Left ventricle myocardium inferior (tissue), 1 donor: ENCODE measurements at regions not wholly inside any gene's neighbourhood (a gene's known extent, or its start where the extent isn't known, plus 50 kb on each side); places are given as distances from the start of the nearest gene placed in this dataset.

Experiments used
- DNase-seq: peaks from one replicate; pipeline ENCODE4 v3.0.0-alpha.2; 2020
- H3K27ac ChIP-seq: fragments of 200-600 bp; replicated peaks from 2 replicates; pipeline ENCODE4 v1.8.0; 2021
- H3K27me3 ChIP-seq: fragments of 200-600 bp; 2 replicates; pipeline ENCODE4 v1.8.0; 2021; ENCODE audit warnings: low read depth
- H3K36me3 ChIP-seq: fragments of 200-600 bp; 2 replicates; pipeline ENCODE4 v1.8.0; 2021
- H3K4me1 ChIP-seq: fragments of 200-600 bp; 2 replicates; pipeline ENCODE4 v1.8.0; 2021
- H3K4me3 ChIP-seq: fragments of 200-600 bp; 2 replicates; pipeline ENCODE4 v1.8.0; 2021; ENCODE audit warnings: mild to moderate bottlenecking, moderate library complexity
- H3K9me3 ChIP-seq: fragments of 200-600 bp; replicated peaks from 2 replicates; pipeline ENCODE4 v1.8.0; 2021
- CTCF ChIP-seq: fragments of 200-600 bp; IDR thresholded peaks from 2 replicates; pipeline ENCODE4 v1.8.0; 2021; ENCODE audit warnings: antibody characterized with exemption, mild to moderate bottlenecking, borderline replicate concordance
- intact Hi-C: fragments of 100-400 bp; cut with micrococcal nuclease; formaldehyde crosslinking; loops from one replicate; pipeline ENCODE4 v1.11.0; 2022
- donor health status: DM: no; HTN: yes; CAD: no; lungs with severe emphysema.

GRCh38 chr9:126154182-126154827 is 172.3 kb upstream of the MVB12B start:
- Histone ChIP-seq H3K27me3 (peaks cover 22% of the 10 kb centered on the region), H3K4me3 (no peak overlapping the region), H3K9me3 (no peaks in the 10 kb centered on the region), H3K4me1 (no peaks in the 10 kb centered on the region), H3K27ac (no peak overlapping the region), H3K36me3 (no peaks in the 10 kb centered on the region)
- no peak for DNase-seq
- TF ChIP-seq CTCF = no peak
- intact Hi-C loops = no loop called here

GRCh38 chr9:126154869-126155268 is 171.8 kb upstream of the MVB12B start:
- H3K36me3 ChIP-seq = no peaks in the 10 kb centered on the region
- no peaks in the 10 kb centered on the region for H3K4me1 ChIP-seq
- intact Hi-C loops = no loop called here
- DNase-seq = no peak
- H3K4me3 ChIP-seq = no peak overlapping the region
- H3K9me3 ChIP-seq = no peaks in the 10 kb centered on the region
- H3K27me3 ChIP-seq = peaks cover 23% of the 10 kb centered on the region
- TF ChIP-seq CTCF = no peak
- no peak overlapping the region for H3K27ac ChIP-seq

- peaks cover 27% of the 10 kb centered on the region for H3K27me3 ChIP-seq
- no peaks in the 10 kb centered on the region for H3K36me3 ChIP-seq
- no peak overlapping the region for H3K4me3 ChIP-seq
- no peak for TF ChIP-seq CTCF
- no peaks in the 10 kb centered on the region for H3K4me1 ChIP-seq
- DNase-seq = no peak
- H3K27ac ChIP-seq = no peak overlapping the region
- intact Hi-C loops = no loop called here
- no peaks in the 10 kb centered on the region for H3K9me3 ChIP-seq
Observed at GRCh38 chr9:126155756-126156664, 170.6 kb upstream of the MVB12B start.

- peaks cover 33% of the 10 kb centered on the region for H3K27me3 ChIP-seq
- H3K36me3 ChIP-seq = no peaks in the 10 kb centered on the region
- H3K4me1 ChIP-seq = no peaks in the 10 kb centered on the region
- DNase-seq = no peak
- no peak for TF ChIP-seq CTCF
- H3K27ac ChIP-seq = no peak overlapping the region
- no peak overlapping the region for H3K4me3 ChIP-seq
- no peaks in the 10 kb centered on the region for H3K9me3 ChIP-seq
- intact Hi-C loops = no loop called here
Observed at GRCh38 chr9:126156898-126157297, 169.7 kb upstream of the MVB12B start.

GRCh38 chr9:126157423-126157822 is 169.2 kb upstream of the MVB12B start:
- H3K36me3 ChIP-seq = no peaks in the 10 kb centered on the region
- no peak for DNase-seq
- H3K4me1 ChIP-seq = no peaks in the 10 kb centered on the region
- no peak overlapping the region for H3K27ac ChIP-seq
- no peak overlapping the region for H3K4me3 ChIP-seq
- no peak for TF ChIP-seq CTCF
- H3K27me3 ChIP-seq = peaks cover 35% of the 10 kb centered on the region
- no peaks in the 10 kb centered on the region for H3K9me3 ChIP-seq
- intact Hi-C loops = no loop called here
